ENCODE measurements at regions not wholly inside any gene's neighbourhood (a gene's known extent, or its start where the extent isn't known, plus 50 kb on each side); places are given as distances from the start of the nearest gene placed in this dataset.
"Not testable (repeated sequence)": the region's sequence is repeated elsewhere in the genome, so short reads cannot be mapped to it uniquely, and the experiment has no call there.

DNA sequence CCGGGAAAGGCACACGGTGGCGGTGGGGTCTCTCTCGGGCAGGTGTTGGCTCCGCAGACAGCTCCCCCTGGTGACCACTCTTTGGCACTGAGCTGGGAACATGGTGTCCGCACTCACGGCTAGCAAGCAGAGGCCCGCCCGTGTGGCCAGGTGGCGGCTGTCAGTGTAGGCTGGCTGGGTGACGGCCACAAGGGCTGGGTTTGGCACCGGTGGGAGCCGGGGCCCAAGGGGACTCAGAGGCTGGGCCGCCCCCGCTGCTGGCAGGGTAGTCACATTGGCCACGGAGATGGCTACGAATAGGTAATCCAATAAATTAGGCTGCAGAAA lies 1071.7 kb downstream of the RPIA start:
- DNase-seq (ENCODE audit: low spot score): no peak
- no peak overlapping the region for H3K4me3 ChIP-seq
- no peaks in the 10 kb centered on the region for H3K36me3 ChIP-seq (replicated peaks; ENCODE audit: insufficient read depth, low read depth)
- no peaks in the 10 kb centered on the region for H3K4me1 ChIP-seq (ENCODE audit: insufficient read depth)
- no peak overlapping the region for H2AFZ ChIP-seq
- H3K79me2 ChIP-seq: no peaks in the 10 kb centered on the region
- H3K9me3 ChIP-seq (ENCODE audit: low read depth): peaks cover 7% of the 10 kb centered on the region
- no peak overlapping the region for H3K27ac ChIP-seq
- no peak overlapping the region for H3K4me2 ChIP-seq
- no peak for TF ChIP-seq EZH2 (IDR thresholded peaks at IDR 0.05; ENCODE audit: borderline replicate concordance)
- no peaks in the 10 kb centered on the region for H3K27me3 ChIP-seq
- no peaks in the 10 kb centered on the region for H4K20me1 ChIP-seq (ENCODE audit: insufficient read depth, poor library complexity, severe bottlenecking)
- WGBS (ENCODE audit: low lambda C conversion rate, missing lambda C conversion rate): 92% methylated on average over 17 of the region's 17 CpGs
- H3K9me2 ChIP-seq (replicated peaks; ENCODE audit: insufficient read depth): no peaks in the 10 kb centered on the region

DNA sequence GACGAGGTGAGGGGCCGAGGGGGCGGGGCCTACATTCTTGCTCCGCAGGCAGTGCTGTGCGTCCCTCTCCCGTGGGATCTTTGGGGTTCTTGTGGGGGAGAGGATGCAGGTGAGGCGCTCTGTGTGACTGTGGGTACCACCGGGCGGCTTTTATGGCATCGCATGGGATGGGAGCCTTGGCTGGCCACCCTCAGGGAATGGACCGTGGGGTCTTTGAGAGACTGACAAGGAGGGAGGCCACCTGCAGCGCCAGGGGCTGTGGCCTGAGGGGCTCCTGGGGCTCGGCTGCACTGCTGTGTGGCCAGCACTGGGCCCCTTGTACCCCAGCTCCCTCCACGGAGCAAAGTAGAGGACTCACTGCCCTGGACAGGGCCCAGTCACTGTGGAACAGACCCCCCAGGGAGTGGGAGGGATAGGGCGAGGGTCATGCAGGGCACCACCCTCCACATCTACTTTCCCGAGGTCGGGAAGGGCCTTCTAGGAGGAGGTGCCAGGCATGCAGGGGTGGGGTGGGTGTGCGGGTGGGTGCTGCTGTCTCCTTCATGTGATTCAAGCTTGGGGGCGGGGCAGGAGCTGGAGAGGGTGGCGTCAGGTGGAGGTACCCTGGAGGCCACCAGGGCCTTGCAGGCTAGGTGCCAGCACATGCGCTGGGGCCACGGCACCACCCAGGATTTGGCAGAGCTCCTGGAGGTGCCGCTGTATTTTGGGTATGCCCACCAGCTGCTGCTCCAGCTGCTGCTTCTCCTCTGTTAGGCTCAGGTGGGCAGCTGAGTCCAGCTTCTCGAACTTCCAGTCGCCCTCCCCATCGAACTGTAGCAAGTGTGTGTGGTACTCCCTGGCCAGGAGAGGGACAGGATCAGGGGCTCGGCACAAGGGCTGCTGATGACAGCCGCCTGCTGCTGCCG lies 1072.4 kb downstream of the RPIA start:
- TF ChIP-seq, protein P1, sequence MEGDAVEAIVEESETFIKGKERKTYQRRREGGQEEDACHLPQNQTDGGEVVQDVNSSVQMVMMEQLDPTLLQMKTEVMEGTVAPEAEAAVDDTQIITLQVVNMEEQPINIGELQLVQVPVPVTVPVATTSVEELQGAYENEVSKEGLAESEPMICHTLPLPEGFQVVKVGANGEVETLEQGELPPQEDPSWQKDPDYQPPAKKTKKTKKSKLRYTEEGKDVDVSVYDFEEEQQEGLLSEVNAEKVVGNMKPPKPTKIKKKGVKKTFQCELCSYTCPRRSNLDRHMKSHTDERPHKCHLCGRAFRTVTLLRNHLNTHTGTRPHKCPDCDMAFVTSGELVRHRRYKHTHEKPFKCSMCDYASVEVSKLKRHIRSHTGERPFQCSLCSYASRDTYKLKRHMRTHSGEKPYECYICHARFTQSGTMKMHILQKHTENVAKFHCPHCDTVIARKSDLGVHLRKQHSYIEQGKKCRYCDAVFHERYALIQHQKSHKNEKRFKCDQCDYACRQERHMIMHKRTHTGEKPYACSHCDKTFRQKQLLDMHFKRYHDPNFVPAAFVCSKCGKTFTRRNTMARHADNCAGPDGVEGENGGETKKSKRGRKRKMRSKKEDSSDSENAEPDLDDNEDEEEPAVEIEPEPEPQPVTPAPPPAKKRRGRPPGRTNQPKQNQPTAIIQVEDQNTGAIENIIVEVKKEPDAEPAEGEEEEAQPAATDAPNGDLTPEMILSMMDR (IDR thresholded peaks at IDR 0.05; ENCODE audit: poor library complexity): no peak
- no peak for TF ChIP-seq EZH2phosphoT487 (IDR thresholded peaks at IDR 0.05; ENCODE audit: low read depth, severe bottlenecking, unreplicated experiment)
- TF ChIP-seq EZH2 (IDR thresholded peaks at IDR 0.05; ENCODE audit: borderline replicate concordance): no peak
- Histone ChIP-seq H3K4me1 (ENCODE audit: insufficient read depth) (no peaks in the 10 kb centered on the region), H3K79me2 (no peaks in the 10 kb centered on the region), H3K27ac (no peak overlapping the region), H3K9me3 (ENCODE audit: low read depth) (peaks cover 13% of the 10 kb centered on the region), H2AFZ (no peak overlapping the region), H3K36me3 (replicated peaks; ENCODE audit: insufficient read depth, low read depth) (no peaks in the 10 kb centered on the region), H3K9me2 (replicated peaks; ENCODE audit: insufficient read depth) (no peaks in the 10 kb centered on the region), H3K4me3 (no peak overlapping the region), H3K4me2 (no peak overlapping the region), H4K20me1 (ENCODE audit: insufficient read depth, poor library complexity, severe bottlenecking) (no peaks in the 10 kb centered on the region), H3K27me3 (no peaks in the 10 kb centered on the region)
- no peak for DNase-seq (ENCODE audit: low spot score)
- WGBS (ENCODE audit: low lambda C conversion rate, missing lambda C conversion rate): 83% methylated on average over 29 of the region's 29 CpGs

DNA sequence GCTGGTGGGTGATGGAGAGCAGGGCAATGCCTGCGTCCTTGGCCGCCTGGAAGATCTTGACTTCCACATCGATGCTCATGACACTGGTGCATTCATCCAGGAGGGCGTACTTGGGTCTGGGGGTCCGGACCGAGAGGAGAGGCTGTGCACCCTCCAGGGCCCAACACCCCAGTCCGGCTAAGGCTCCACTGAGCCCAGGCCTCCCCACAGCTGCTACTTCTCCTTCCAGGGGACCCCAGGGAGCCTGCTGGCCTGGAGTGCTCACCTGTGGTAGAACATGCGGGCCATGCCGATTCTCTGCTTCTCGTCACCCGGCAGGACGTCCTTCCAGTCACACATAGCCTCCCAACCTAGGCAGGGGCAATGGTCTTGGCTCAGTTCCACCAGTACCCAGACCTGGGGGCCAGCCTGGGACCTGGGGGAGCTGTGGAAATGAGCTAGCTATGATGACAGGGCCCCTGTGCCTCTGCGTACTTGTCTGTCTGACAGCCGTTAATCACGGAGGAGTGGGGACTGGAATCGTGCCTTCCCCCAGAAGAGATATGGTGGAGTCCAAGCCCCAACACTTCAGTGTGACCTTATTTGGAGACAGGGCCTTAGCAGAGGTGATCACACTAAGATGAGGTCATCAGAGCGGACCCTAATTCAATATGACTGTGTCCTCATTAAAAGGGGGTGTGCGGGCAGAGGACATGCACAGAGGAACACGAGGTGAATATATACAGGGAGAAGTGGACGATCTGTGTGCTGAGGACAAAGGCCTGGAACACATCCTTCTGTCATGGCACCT lies 1073.3 kb downstream of the RPIA start:
- not testable (repeated sequence) for H3K27ac ChIP-seq; H3K4me2 ChIP-seq; H3K4me3 ChIP-seq; H2AFZ ChIP-seq; H4K20me1 ChIP-seq (ENCODE audit: insufficient read depth, poor library complexity, severe bottlenecking); H3K27me3 ChIP-seq; H3K36me3 ChIP-seq (replicated peaks; ENCODE audit: insufficient read depth, low read depth); H3K9me2 ChIP-seq (replicated peaks; ENCODE audit: insufficient read depth); H3K4me1 ChIP-seq (ENCODE audit: insufficient read depth); DNase-seq (ENCODE audit: low spot score); H3K79me2 ChIP-seq
- H3K9me3 ChIP-seq (ENCODE audit: low read depth): peaks cover 11% of the 10 kb centered on the region
- WGBS (ENCODE audit: low lambda C conversion rate, missing lambda C conversion rate): 91% methylated on average over 20 of the region's 20 CpGs

DNA sequence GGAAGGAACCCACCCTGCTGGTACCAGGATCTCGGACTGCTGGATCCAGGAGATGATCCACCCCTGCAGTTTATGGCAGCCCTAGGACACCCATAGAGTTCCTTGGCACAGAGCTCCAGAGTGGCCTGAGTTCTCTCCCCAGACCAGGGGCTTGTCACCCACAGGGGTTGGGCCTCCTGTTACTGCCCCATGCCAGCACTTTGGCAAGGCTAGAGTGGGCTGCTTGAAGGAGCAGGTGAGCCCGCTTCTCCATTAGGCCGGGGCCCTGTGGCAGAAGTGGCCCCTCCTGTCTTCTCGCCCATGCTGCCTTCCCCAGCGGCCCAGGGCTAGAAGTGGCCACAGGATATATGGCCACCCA lies 1073.9 kb downstream of the RPIA start:
- H3K27ac ChIP-seq; H3K9me2 ChIP-seq (replicated peaks; ENCODE audit: insufficient read depth); H3K4me2 ChIP-seq; DNase-seq (ENCODE audit: low spot score); H3K27me3 ChIP-seq; H3K36me3 ChIP-seq (replicated peaks; ENCODE audit: insufficient read depth, low read depth); H3K79me2 ChIP-seq; H4K20me1 ChIP-seq (ENCODE audit: insufficient read depth, poor library complexity, severe bottlenecking); H3K4me3 ChIP-seq; H2AFZ ChIP-seq; H3K4me1 ChIP-seq (ENCODE audit: insufficient read depth): not testable (repeated sequence)
- 79% methylated on average over 5 of the region's 5 CpGs for WGBS (ENCODE audit: low lambda C conversion rate, missing lambda C conversion rate)
- H3K9me3 ChIP-seq (ENCODE audit: low read depth): peaks cover 16% of the 10 kb centered on the region

DNA sequence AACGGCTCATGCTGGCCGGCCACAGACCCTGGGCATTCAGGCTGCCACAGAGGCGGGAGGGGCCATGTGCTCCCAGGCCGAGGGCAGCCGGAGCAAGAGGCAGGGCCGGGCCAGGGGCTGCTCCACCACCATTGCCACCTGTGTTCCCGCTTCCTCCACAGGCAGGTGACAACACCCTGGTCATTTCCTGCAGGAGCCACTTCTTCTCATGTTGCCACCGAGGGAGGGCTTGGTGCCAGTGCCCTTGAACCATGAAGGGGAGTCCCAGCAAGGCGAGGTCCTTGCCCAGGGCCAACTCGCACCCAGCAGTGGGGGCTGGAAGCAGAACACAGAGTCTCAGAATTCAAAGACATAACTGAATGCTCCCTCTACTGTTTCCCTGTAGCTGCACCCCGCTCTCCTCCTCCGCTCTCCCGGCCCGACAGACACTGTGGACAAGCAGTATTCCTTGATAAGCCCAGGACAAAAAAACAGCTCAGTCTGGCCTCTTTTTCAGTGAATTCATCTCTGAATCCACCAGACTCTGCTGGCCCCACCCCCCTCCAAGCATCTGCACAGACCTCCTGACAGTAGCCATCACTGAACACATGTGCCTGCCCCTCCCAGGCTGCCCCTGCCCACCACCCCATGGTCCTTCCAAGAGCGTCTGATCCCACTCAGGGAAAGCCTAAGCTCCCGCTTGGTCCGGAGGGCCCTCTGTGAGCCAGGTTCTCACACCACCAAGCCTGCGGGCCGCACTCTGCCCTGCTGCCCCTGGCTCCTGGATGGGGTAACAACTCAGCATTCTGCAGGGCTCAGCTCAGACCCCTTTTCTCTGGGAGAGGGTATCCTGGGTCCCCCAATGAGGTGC lies 1074.9 kb downstream of the RPIA start:
- H3K4me2 ChIP-seq; H3K9me2 ChIP-seq (replicated peaks; ENCODE audit: insufficient read depth); H3K27me3 ChIP-seq; H3K4me1 ChIP-seq (ENCODE audit: insufficient read depth); H3K36me3 ChIP-seq (replicated peaks; ENCODE audit: insufficient read depth, low read depth); H2AFZ ChIP-seq; H3K27ac ChIP-seq; DNase-seq (ENCODE audit: low spot score); H4K20me1 ChIP-seq (ENCODE audit: insufficient read depth, poor library complexity, severe bottlenecking); H3K79me2 ChIP-seq; H3K4me3 ChIP-seq: not testable (repeated sequence)
- 79% methylated on average over 19 of the region's 19 CpGs for WGBS (ENCODE audit: low lambda C conversion rate, missing lambda C conversion rate)
- H3K9me3 ChIP-seq (ENCODE audit: low read depth): peaks cover 16% of the 10 kb centered on the region

DNA sequence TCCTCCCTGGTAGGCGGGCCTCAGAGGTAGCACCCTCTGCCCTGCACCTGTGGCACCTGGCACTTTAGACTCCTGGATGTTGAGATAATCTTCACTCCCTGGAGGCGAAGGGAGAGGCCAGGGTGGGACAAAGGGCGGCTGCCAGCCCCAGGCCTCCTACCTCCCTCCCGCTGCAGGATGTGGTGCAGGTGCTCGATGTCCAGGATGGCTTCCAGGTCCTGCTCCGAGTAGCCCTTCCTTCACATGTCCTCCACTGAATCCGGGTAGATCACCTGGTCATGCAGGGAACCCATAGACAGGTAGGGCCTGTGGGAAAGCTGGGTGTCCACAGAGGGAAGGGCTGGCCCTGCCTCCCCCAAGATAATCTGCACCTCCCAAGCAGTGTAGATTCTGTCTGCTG lies 1075.6 kb downstream of the RPIA start:
- H3K4me1 ChIP-seq (ENCODE audit: insufficient read depth); H3K27ac ChIP-seq; H3K27me3 ChIP-seq; H3K9me2 ChIP-seq (replicated peaks; ENCODE audit: insufficient read depth); H3K79me2 ChIP-seq; DNase-seq (ENCODE audit: low spot score); H3K36me3 ChIP-seq (replicated peaks; ENCODE audit: insufficient read depth, low read depth); H2AFZ ChIP-seq; H4K20me1 ChIP-seq (ENCODE audit: insufficient read depth, poor library complexity, severe bottlenecking); H3K4me2 ChIP-seq; H3K4me3 ChIP-seq: not testable (repeated sequence)
- 82% methylated on average over 7 of the region's 7 CpGs for WGBS (ENCODE audit: low lambda C conversion rate, missing lambda C conversion rate)
- peaks cover 16% of the 10 kb centered on the region for H3K9me3 ChIP-seq (ENCODE audit: low read depth)
